ENCODE measurements at regions not wholly inside any gene's neighbourhood (a gene's known extent, or its start where the extent isn't known, plus 50 kb on each side); places are given as distances from the start of the nearest gene placed in this dataset.

- Mint-ChIP-seq H3K9me3 (no peaks in the 10 kb centered on the region), H3K4me1 (peaks cover 13% of the 10 kb centered on the region), H3K36me3 (ENCODE audit: low read depth) (no peaks in the 10 kb centered on the region), H3K4me3 (no peak overlapping the region), H3K27me3 (ENCODE audit: low read depth) (peaks cover 3% of the 10 kb centered on the region), H3K27ac (no peak overlapping the region)
- no peak for TF ChIP-seq CTCF (IDR thresholded peaks at IDR 0.05; ENCODE audit: unreplicated experiment in 3 of 3)
These were observed 306.5 kb upstream of the ZNF521 start for GRCh38 chr18:25658476-25658875.

GRCh38 chr18:25651553-25651952, 299.6 kb upstream of the ZNF521 start:
- no peaks in the 10 kb centered on the region for H3K9me3 Mint-ChIP-seq
- H3K4me3 Mint-ChIP-seq, result no peak overlapping the region
- TF ChIP-seq CTCF (IDR thresholded peaks at IDR 0.05; ENCODE audit: unreplicated experiment in 3 of 3), result no peak
- peaks cover 22% of the 10 kb centered on the region for H3K4me1 Mint-ChIP-seq
- H3K36me3 Mint-ChIP-seq (ENCODE audit: low read depth), result no peaks in the 10 kb centered on the region
- no peak overlapping the region for H3K27ac Mint-ChIP-seq
- H3K27me3 Mint-ChIP-seq (ENCODE audit: low read depth), result no peaks in the 10 kb centered on the region

- H3K27ac Mint-ChIP-seq, result no peak overlapping the region
- no peaks in the 10 kb centered on the region for H3K36me3 Mint-ChIP-seq (ENCODE audit: low read depth)
- H3K4me1 Mint-ChIP-seq, result peaks cover 22% of the 10 kb centered on the region
- TF ChIP-seq CTCF (IDR thresholded peaks at IDR 0.05; ENCODE audit: unreplicated experiment in 3 of 3), result no peak
- no peaks in the 10 kb centered on the region for H3K27me3 Mint-ChIP-seq (ENCODE audit: low read depth)
- no peak overlapping the region for H3K4me3 Mint-ChIP-seq
- no peaks in the 10 kb centered on the region for H3K9me3 Mint-ChIP-seq
These were observed 298.4 kb upstream of the ZNF521 start for GRCh38 chr18:25650201-25650941.

- no peak overlapping the region for H3K4me3 Mint-ChIP-seq
- TF ChIP-seq CTCF (IDR thresholded peaks at IDR 0.05; ENCODE audit: unreplicated experiment in 3 of 3), result no peak
- no peaks in the 10 kb centered on the region for H3K9me3 Mint-ChIP-seq
- H3K27me3 Mint-ChIP-seq (ENCODE audit: low read depth), result no peaks in the 10 kb centered on the region
- peak overlapping the region in 1 of 3 experiments; percentile 9 for H3K27ac Mint-ChIP-seq
- no peaks in the 10 kb centered on the region for H3K36me3 Mint-ChIP-seq (ENCODE audit: low read depth)
- peaks cover 22% of the 10 kb centered on the region for H3K4me1 Mint-ChIP-seq
These were observed 296.8 kb upstream of the ZNF521 start for GRCh38 chr18:25648716-25649260.

GRCh38 chr18:25647404-25647803, 295.4 kb upstream of the ZNF521 start:
- Mint-ChIP-seq H3K4me1 (peaks cover 18% of the 10 kb centered on the region), H3K36me3 (ENCODE audit: low read depth) (no peaks in the 10 kb centered on the region), H3K9me3 (no peaks in the 10 kb centered on the region), H3K27ac (no peak overlapping the region), H3K27me3 (ENCODE audit: low read depth) (no peaks in the 10 kb centered on the region), H3K4me3 (no peak overlapping the region)
- no peak for TF ChIP-seq CTCF (IDR thresholded peaks at IDR 0.05; ENCODE audit: unreplicated experiment in 3 of 3)

GRCh38 chr18:25646971-25647370, 295.0 kb upstream of the ZNF521 start:
- no peak overlapping the region for H3K27ac Mint-ChIP-seq

More at GRCh38 chr18:25646971-25647370, 295.0 kb upstream of the ZNF521 start:
- TF ChIP-seq CTCF (IDR thresholded peaks at IDR 0.05; ENCODE audit: unreplicated experiment in 3 of 3), result no peak
- no peaks in the 10 kb centered on the region for H3K27me3 Mint-ChIP-seq (ENCODE audit: low read depth)
- peaks cover 18% of the 10 kb centered on the region for H3K4me1 Mint-ChIP-seq
- no peaks in the 10 kb centered on the region for H3K9me3 Mint-ChIP-seq
- H3K36me3 Mint-ChIP-seq (ENCODE audit: low read depth), result no peaks in the 10 kb centered on the region
- H3K4me3 Mint-ChIP-seq, result no peak overlapping the region
